H1 (cell line): ENCODE measurements at regions not wholly inside any gene's neighbourhood (a gene's known extent, or its start where the extent isn't known, plus 50 kb on each side); places are given as distances from the start of the nearest gene placed in this dataset.

Experiments used
- CEBPB ChIP-seq: IDR thresholded peaks from 2 replicates; pipeline ENCODE4 v1.6.1; 2012; ENCODE audit warnings: low read depth, low read length
- CHD1 ChIP-seq: IDR thresholded peaks from 2 replicates; pipeline ENCODE4 v1.6.1; 2012; ENCODE audit warnings: low read depth, low read length, improper control_type of control experiment
- CTCF ChIP-seq, 3 experiments: IDR thresholded peaks; 1 replicate in 2 of 3; 2 replicates in 1 of 3; pipeline versions ENCODE4 v1.5.1 to v1.6.1; 2011; ENCODE audit warnings: low read length in 3 of 3, mild to moderate bottlenecking in 3 of 3, inconsistent platforms in 2 of 3, low read depth in 1 of 3, moderate library complexity in 1 of 3; ENCODE audit not compliant: insufficient read depth in 1 of 3; ENCODE audit errors: control extremely low read depth in 1 of 3
- EP300 ChIP-seq, 2 experiments: IDR thresholded peaks; 1 replicate in 1 of 2; 2 replicates in 1 of 2; pipeline ENCODE4 v1.6.1; 2011 to 2012; ENCODE audit warnings: low read depth in 2 of 2, low read length in 2 of 2, mild to moderate bottlenecking in 2 of 2, borderline replicate concordance in 1 of 2, inconsistent platforms in 1 of 2, moderate library complexity in 1 of 2
- NANOG ChIP-seq: IDR thresholded peaks from 2 replicates; pipeline ENCODE4 v1.6.1; 2011; ENCODE audit warnings: low read length, low read depth, mild to moderate bottlenecking, inconsistent platforms; ENCODE audit not compliant: insufficient read depth, poor library complexity, severe bottlenecking
- PHF8 ChIP-seq: fragments of 200-600 bp; sonication (generic); conservative IDR thresholded peaks from 2 replicates; pipeline ENCODE4 v1.7.1; 2012; ENCODE audit warnings: low read depth, mild to moderate bottlenecking, inconsistent platforms, low read length, moderate library complexity
- RBBP5 ChIP-seq: IDR thresholded peaks from 2 replicates; pipeline ENCODE4 v1.7.1; 2012; ENCODE audit warnings: low read depth, mild to moderate bottlenecking, inconsistent platforms, low read length, moderate library complexity, borderline replicate concordance

GRCh38 chr5:5040712-5041111 is 99.4 kb upstream of the ADAMTS16 start:
- TF ChIP-seq CHD1 (no peak), NANOG (no peak), CTCF (IDR thresholded peaks at IDR 0.05; ENCODE audit: control extremely low read depth in 1 of 3, insufficient read depth in 1 of 3, low read depth in 1 of 3, low read length in 3 of 3) (no peak), CEBPB (no peak), PHF8 (no peak), EP300 (IDR thresholded peaks at IDR 0.05; ENCODE audit: borderline replicate concordance in 1 of 2, low read depth in 2 of 2, low read length in 2 of 2) (no peak), RBBP5 (no peak)
